Peyer's patch (tissue), 4 donors: ENCODE measurements at regions not wholly inside any gene's neighbourhood (a gene's known extent, or its start where the extent isn't known, plus 50 kb on each side); places are given as distances from the start of the nearest gene placed in this dataset.

Experiments used
- POLR2A ChIP-seq, 2 donors: fragments of 450-650 bp; IDR thresholded peaks; one replicate each; pipeline ENCODE4 v1.5.1; 2017; ENCODE audit warnings: antibody characterized with exemption in 2 of 2, mild to moderate bottlenecking in 2 of 2, moderate library complexity in 2 of 2
- TF ChIP-seq, protein P1 (sequence below), 6 experiments: fragments of 450-650 bp in 4 of 6; fragments of 200-600 bp in 2 of 6; sonication (generic) in 1 of 6; IDR thresholded peaks; one replicate each; pipeline ENCODE4 v1.5.1; 2017 to 2019; ENCODE audit warnings: antibody characterized with exemption in 6 of 6, mild to moderate bottlenecking in 3 of 6, moderate library complexity in 1 of 6

DNA sequence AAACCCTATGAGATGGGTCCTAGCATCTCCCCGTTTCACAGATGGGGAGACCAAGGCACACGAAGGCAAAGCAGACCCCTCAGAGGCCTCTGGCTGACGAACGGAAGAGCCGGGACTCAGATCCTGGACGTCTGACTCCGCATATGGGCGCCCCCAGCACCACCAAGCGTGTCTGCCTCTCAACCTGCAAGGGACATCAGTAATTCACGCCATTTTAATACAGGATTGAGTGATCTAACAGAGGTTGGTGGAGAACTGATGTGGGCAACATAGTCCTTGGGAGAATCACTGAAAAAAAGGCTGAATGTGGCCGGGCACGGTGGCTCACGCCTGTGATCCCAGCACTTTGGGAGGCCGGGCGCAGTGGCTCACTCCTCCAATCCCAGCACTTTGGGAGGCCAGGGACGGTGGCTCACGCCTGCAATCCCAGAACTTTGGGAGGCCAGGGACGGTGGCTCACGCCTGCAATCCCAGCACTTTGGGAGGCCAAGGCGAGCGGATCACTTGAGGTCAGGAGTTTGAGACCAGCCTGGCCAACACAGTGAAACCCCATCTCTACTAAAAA lies 206.6 kb downstream of the DLL1 start:
- TF ChIP-seq, protein P1, sequence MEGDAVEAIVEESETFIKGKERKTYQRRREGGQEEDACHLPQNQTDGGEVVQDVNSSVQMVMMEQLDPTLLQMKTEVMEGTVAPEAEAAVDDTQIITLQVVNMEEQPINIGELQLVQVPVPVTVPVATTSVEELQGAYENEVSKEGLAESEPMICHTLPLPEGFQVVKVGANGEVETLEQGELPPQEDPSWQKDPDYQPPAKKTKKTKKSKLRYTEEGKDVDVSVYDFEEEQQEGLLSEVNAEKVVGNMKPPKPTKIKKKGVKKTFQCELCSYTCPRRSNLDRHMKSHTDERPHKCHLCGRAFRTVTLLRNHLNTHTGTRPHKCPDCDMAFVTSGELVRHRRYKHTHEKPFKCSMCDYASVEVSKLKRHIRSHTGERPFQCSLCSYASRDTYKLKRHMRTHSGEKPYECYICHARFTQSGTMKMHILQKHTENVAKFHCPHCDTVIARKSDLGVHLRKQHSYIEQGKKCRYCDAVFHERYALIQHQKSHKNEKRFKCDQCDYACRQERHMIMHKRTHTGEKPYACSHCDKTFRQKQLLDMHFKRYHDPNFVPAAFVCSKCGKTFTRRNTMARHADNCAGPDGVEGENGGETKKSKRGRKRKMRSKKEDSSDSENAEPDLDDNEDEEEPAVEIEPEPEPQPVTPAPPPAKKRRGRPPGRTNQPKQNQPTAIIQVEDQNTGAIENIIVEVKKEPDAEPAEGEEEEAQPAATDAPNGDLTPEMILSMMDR (IDR thresholded peaks at IDR 0.05) = no peak
- no peak for TF ChIP-seq POLR2A (IDR thresholded peaks at IDR 0.05)
